GM23248 (cell line): ENCODE measurements at regions not wholly inside any gene's neighbourhood (a gene's known extent, or its start where the extent isn't known, plus 50 kb on each side); places are given as distances from the start of the nearest gene placed in this dataset.
A peak's percentile ranks its signal among the peaks of the same experiment; 100 is the strongest.

Experiments
- DNase-seq: peaks from one replicate; pipeline ENCODE4 v3.0.0-alpha.2; 2015
- H2AFZ ChIP-seq: fragments of 200-600 bp; sonication (generic); 2 replicates; pipeline ENCODE4 v1.6.1; 2016; ENCODE audit warnings: antibody characterized with exemption
- H3F3A ChIP-seq: fragments of 200-600 bp; sonication (generic); 2 replicates; pipeline ENCODE4 v1.6.1; 2016; ENCODE audit warnings: mild to moderate bottlenecking, antibody characterized with exemption, mixed run types; ENCODE audit not compliant: insufficient read depth
- H3K27ac ChIP-seq: fragments of 200-600 bp; sonication (generic); 2 replicates; pipeline ENCODE4 v1.5.1; 2016; ENCODE audit warnings: mild to moderate bottlenecking
- H3K27me3 ChIP-seq: fragments of 200-600 bp; sonication (generic); replicated peaks from 2 replicates; pipeline ENCODE4 v1.6.1; 2016; ENCODE audit warnings: mild to moderate bottlenecking; ENCODE audit not compliant: insufficient read depth
- H3K36me3 ChIP-seq: fragments of 200-600 bp; sonication (generic); 2 replicates; pipeline ENCODE4 v1.6.1; 2016; ENCODE audit warnings: low read depth, mild to moderate bottlenecking
- H3K4me1 ChIP-seq: fragments of 200-600 bp; sonication (generic); 2 replicates; pipeline ENCODE4 v1.6.1; 2016; ENCODE audit warnings: mild to moderate bottlenecking; ENCODE audit not compliant: insufficient read depth
- H3K4me2 ChIP-seq: fragments of 200-600 bp; sonication (generic); one replicate; pipeline ENCODE4 v1.6.1; 2016; ENCODE audit warnings: mild to moderate bottlenecking; ENCODE audit not compliant: unreplicated experiment
- H3K4me3 ChIP-seq: fragments of 200-600 bp; sonication (generic); 2 replicates; pipeline ENCODE4 v1.5.1; 2016; ENCODE audit warnings: mild to moderate bottlenecking
- H3K79me2 ChIP-seq: fragments of 200-600 bp; sonication (generic); 2 replicates; pipeline ENCODE4 v1.6.1; 2016; ENCODE audit warnings: mild to moderate bottlenecking; ENCODE audit not compliant: insufficient read depth
- H3K9ac ChIP-seq: fragments of 200-600 bp; sonication (generic); 2 replicates; pipeline ENCODE4 v1.6.1; 2016; ENCODE audit warnings: mild to moderate bottlenecking
- H3K9me2 ChIP-seq: fragments of 200-600 bp; sonication (generic); 2 replicates; pipeline ENCODE4 v1.6.1; 2016; ENCODE audit warnings: mixed run types, mild to moderate bottlenecking, moderate library complexity; ENCODE audit not compliant: insufficient read depth
- H3K9me3 ChIP-seq: fragments of 200-600 bp; sonication (generic); one replicate; pipeline ENCODE4 v1.6.1; 2017; ENCODE audit warnings: low read depth
- H4K20me1 ChIP-seq: fragments of 200-600 bp; sonication (generic); 2 replicates; pipeline ENCODE4 v1.6.0; 2016; ENCODE audit not compliant: insufficient read depth
- EZH2 ChIP-seq: fragments of 200-600 bp; sonication (generic); IDR thresholded peaks from 2 replicates; pipeline ENCODE4 v1.6.1; 2018; ENCODE audit warnings: antibody characterized with exemption, mild to moderate bottlenecking; ENCODE audit not compliant: insufficient read depth, poor library complexity, severe bottlenecking
- EZH2phosphoT487 ChIP-seq: fragments of 200-600 bp; sonication (generic); IDR thresholded peaks from 2 replicates; pipeline ENCODE4 v1.6.1; 2018; ENCODE audit warnings: antibody characterized with exemption, moderate library complexity, mild to moderate bottlenecking, low read depth; ENCODE audit not compliant: insufficient read depth
- WGBS, 2 experiments: methylation state at CpG; one replicate each; pipeline ENCODE4 v1.1.6; 2015 to 2017; ENCODE audit warnings: low lambda C conversion rate in 2 of 2, low coverage in 1 of 2; ENCODE audit errors: missing lambda C conversion rate in 2 of 2; 5-methylcytosine and 5-hydroxymethylcytosine counted together
- in situ Hi-C: fragments of 300-500 bp; cut with MboI; formaldehyde crosslinking; loops from 2 replicates; pipeline ENCODE4 v1.15.0; 2020

GRCh38 chr15:66840615-66841390, 138.8 kb downstream of the SMAD6 start:
- in situ Hi-C loops: loop anchor here (10.0 kb wide), 1 partner anchor 126 kb away; no protein-coding TSS in a partner anchor
- H3K4me2 ChIP-seq: peak overlapping the region; percentile 59
- H3K27me3 ChIP-seq: no peaks in the 10 kb centered on the region
- H4K20me1 ChIP-seq: no peaks in the 10 kb centered on the region
- WGBS, 2 experiments: 48 to 58% methylated on average over 5 of the region's 5 CpGs
- H3K9me2 ChIP-seq: no peaks in the 10 kb centered on the region
- no peak for DNase-seq
- peaks cover 23% of the 10 kb centered on the region for H3K79me2 ChIP-seq
- peaks cover 40% of the 10 kb centered on the region for H3K4me1 ChIP-seq
- peaks cover 26% of the 10 kb centered on the region for H3F3A ChIP-seq
- H2AFZ ChIP-seq: peak overlapping the region; percentile 38
- H3K27ac ChIP-seq: peak overlapping the region; percentile 94
- H3K9me3 ChIP-seq: no peaks in the 10 kb centered on the region
- H3K4me3 ChIP-seq: no peak overlapping the region
- no peak for TF ChIP-seq EZH2phosphoT487
- no peak for TF ChIP-seq EZH2
- H3K36me3 ChIP-seq: no peaks in the 10 kb centered on the region
- H3K9ac ChIP-seq: peak overlapping the region; percentile 81

DNA sequence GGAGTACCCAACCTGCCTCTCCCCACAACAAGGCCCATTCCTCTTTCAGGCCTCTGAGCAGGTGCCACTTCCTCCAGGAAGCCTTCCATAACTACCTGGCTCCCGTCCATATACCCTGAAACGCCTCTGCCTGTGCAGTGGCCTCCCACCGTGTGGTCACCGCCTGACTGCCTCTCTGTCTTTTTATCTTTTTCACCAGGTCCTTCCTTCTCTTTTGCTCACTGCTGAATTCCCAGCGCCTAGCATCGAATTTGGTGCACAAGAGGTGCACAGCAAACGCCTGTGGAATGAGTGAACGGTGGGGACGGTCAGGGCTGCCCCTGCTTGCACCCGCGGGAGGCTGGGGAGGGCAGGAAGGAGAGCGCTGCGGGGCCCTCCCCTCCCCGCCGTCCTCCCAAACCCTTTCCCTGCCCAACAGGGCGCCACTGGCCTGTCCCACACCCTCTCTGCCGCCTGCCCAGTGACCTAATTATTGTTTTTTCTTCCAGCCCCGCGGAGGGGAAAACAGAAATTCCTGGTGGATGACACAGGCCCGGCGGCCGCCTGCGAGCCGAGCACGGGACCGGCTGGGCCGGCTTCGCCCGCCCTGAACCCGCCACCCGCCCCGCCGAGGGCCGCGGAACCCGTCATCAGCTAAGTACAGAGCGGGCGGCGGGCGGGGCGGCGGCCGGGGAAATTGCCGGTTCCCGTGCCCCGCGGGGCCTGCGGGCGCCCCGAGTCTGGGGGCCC, 140.1 kb downstream of the SMAD6 start:
- Histone ChIP-seq H4K20me1 (no peaks in the 10 kb centered on the region), H3K27me3 (no peaks in the 10 kb centered on the region), H3K9me3 (no peaks in the 10 kb centered on the region), H3K9ac (peak overlapping the region; percentile 81), H3K27ac (peak overlapping the region; percentile 94), H3K4me1 (peaks cover 40% of the 10 kb centered on the region), H3K79me2 (peaks cover 36% of the 10 kb centered on the region), H3F3A (peaks cover 26% of the 10 kb centered on the region), H3K36me3 (no peaks in the 10 kb centered on the region), H3K4me3 (peak overlapping the region; percentile 80), H2AFZ (peak overlapping the region; percentile 18; the same call in 1 of the 2 replicates), H3K4me2 (peak overlapping the region; percentile 59), H3K9me2 (no peaks in the 10 kb centered on the region)
- DNase-seq: peak; percentile 98
- in situ Hi-C loops: loop anchor here (10.0 kb wide), 1 partner anchor 127 kb away; no protein-coding TSS in a partner anchor
- no peak for TF ChIP-seq EZH2
- no peak for TF ChIP-seq EZH2phosphoT487
- WGBS, 2 experiments: 5 to 7% methylated on average over 25 to 49 of the region's 50 CpGs

DNA sequence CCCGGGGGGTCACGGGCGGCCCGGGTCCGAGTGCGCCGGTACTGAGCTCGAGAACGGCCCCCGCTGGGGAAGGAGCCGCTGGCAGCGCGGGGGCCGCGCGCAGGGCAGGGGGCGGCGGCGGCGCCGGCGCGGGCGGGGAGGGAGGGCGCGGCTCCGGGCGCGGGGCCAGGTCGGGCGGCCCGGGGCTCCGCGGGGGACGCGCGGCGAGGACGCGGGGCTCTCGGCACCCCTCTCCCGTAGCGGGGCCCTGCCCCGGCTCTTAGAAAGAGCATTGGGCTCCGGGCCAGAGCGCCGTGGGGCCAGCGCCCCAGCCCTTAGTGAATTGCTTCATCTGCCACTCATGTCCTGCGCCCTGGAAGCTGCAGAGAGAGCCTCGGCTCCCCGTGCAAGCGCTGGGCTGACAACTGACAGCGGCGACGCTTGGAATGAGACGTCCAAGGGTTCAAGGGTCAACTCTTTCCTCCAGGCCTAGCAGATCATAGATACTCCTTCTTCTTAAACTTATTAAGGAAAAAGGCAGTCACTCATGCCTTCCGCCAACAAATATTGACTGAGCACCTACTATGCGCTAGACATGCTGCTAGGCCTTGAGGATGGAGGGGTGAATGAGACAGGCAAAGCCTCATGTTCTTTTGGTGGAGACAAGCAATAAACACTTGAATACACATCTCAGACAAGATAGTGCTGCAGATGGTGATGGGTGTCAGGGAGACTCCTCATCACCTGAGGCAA, 140.8 kb downstream of the SMAD6 start:
- H3K79me2 ChIP-seq: peaks cover 43% of the 10 kb centered on the region
- no peaks in the 10 kb centered on the region for H3K9me2 ChIP-seq
- TF ChIP-seq EZH2: no peak
- no peak for TF ChIP-seq EZH2phosphoT487
- H3K27ac ChIP-seq: peak overlapping the region; percentile 94
- no peaks in the 10 kb centered on the region for H3K27me3 ChIP-seq
- no peak overlapping the region for H2AFZ ChIP-seq
- H3F3A ChIP-seq: peaks cover 26% of the 10 kb centered on the region
- H3K4me3 ChIP-seq: peak overlapping the region; percentile 80
- WGBS, 2 experiments: 8 to 15% methylated on average over 9 to 14 of the region's 58 CpGs
- peaks cover 40% of the 10 kb centered on the region for H3K4me1 ChIP-seq
- peak overlapping the region; percentile 81 for H3K9ac ChIP-seq
- DNase-seq: peak; percentile 91
- peak overlapping the region; percentile 88 for H3K4me2 ChIP-seq
- no peaks in the 10 kb centered on the region for H3K9me3 ChIP-seq
- H4K20me1 ChIP-seq: no peaks in the 10 kb centered on the region
- in situ Hi-C loops: loop anchor here (10.0 kb wide), 1 partner anchor 128 kb away; no protein-coding TSS in a partner anchor
- no peaks in the 10 kb centered on the region for H3K36me3 ChIP-seq

GRCh38 chr15:66843581-66843980, 141.5 kb downstream of the SMAD6 start:
- Histone ChIP-seq H3K4me3 (peak overlapping the region; percentile 80), H3K27ac (peak overlapping the region; percentile 94), H3K36me3 (no peaks in the 10 kb centered on the region), H4K20me1 (no peaks in the 10 kb centered on the region), H3K9me2 (no peaks in the 10 kb centered on the region), H3K9me3 (no peaks in the 10 kb centered on the region), H3K79me2 (peaks cover 48% of the 10 kb centered on the region), H3K4me1 (peaks cover 40% of the 10 kb centered on the region), H3F3A (peaks cover 26% of the 10 kb centered on the region), H3K27me3 (no peaks in the 10 kb centered on the region), H2AFZ (no peak overlapping the region), H3K9ac (peak overlapping the region; percentile 81), H3K4me2 (peak overlapping the region; percentile 88)
- no peak for TF ChIP-seq EZH2
- no peak for TF ChIP-seq EZH2phosphoT487
- WGBS, 2 experiments: 70 to 91% methylated on average over 2 of the region's 2 CpGs
- DNase-seq: no peak
- in situ Hi-C loops: loop anchor here (10.0 kb wide), 1 partner anchor 129 kb away; no protein-coding TSS in a partner anchor
